HG02981 (cell line): ENCODE measurements at regions not wholly inside any gene's neighbourhood (a gene's known extent, or its start where the extent isn't known, plus 50 kb on each side); places are given as distances from the start of the nearest gene placed in this dataset.

Source experiments
- ATAC-seq: cut with Tn5 transposase; IDR thresholded peaks from one replicate; pipeline ENCODE4 v1.9.1; 2021; ENCODE audit warnings: mild to moderate bottlenecking, moderate library complexity; ENCODE audit not compliant: unreplicated experiment

DNA sequence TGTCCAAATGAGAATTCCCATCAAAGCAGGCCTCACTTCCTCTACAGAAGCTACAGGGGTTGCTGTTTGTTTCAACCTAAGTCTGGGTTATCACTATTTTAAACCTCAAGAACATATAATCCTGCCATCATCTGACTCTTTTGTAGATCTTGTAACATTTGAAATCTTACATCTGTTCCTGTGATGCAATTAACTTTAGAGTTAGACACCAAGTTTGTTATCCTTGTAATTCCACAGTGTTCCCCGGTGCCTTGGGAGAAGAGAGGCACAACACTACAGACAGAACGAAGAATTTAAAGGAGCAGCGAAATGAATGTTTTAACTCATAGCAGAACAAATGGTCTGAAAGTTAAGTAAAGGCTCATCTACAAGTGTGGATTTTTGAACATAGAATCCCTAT lies 116.1 kb downstream of the UCHL5 start:
- no peak for ATAC-seq

DNA sequence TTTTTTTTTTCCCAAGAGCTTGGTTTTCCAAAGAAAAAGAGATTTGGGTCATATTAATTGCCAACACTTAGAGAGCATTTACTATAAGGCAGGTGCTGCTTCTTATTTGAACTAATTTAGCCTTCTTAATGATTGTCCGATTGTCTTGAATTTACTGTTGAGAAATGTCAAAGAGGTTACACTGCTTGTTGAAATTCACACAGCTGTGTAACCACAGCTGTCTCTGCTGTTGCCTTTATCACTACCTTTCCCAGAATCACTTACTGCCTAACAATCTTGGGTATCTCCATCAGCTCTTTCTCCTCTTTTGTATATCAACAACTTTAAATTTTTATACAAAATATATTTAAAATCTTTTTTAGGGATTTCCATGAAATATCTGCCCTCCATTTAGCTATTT lies 115.6 kb downstream of the UCHL5 start:
- no peak for ATAC-seq

DNA sequence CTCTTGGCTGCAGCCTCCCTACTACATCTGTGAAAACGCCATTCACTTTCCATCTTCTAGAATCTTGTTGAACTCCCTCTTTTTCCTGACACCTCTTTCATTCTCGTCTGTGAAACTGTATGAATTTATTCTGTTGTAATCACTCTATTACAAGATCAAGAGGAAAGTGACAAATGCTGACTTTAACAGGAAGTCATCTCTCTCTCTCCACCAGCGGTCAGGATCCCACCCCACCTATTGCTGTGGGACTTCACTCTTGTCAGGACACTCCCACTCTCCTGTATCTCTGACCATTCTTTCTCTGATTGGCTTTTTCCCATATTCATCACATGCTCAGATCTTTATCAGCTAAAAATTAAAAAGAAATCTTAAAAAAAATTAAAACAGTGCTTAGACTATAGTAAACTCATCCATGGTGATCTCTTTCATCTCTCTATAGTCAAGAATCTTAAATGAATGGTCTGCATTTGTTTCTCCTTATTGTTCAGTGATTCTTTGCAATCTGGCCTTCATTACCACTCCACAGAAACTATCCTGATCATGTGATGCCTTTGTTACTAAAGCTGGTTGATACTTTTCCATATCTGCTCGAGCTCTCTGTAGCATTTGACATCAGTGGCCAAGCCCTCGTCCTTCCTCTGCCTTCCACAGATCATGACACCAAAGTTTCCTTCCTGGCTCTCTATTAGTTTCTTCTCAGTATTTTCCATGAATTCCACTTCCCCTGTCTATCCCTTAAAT lies 113.6 kb downstream of the UCHL5 start:
- ATAC-seq, result no peak

DNA sequence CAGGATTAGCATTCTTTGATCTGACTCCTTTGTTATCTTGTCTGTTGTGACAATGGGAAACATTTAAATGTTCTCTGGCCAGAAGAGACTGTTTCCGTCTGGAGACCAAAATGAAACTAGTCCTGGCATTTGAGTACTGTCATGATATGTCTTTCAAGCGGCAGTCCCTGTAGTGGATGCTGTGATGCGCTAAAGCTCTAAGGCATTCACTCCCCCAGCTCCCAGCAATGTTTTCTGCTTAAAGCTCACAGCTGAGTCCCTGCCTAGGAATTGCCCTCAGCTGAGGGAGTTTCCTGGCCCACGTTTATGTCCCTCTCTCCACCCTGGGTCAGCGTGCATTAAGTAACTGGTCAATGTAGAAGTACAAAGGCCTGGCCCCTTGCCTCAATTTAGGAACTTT lies 109.4 kb downstream of the UCHL5 start:
- no peak for ATAC-seq

DNA sequence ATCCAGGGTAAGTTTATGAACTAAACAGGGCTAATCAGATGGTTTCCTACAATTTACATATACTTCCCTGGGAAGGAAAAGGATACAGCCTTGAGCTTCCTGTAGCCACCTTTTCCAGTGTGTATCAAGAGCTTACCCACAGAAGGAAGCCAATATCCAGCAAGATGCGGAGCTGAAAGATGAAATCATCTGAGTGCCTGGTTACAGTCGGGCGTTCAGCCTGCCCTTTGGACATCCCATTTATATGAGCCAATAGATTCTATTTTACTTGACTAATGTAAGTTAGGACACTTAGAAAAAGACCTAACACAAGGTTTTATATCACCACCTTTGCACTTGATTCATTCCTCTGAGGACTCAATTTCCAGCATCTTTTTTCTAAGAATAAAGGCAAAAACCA lies 108.2 kb downstream of the UCHL5 start:
- no peak for ATAC-seq

DNA sequence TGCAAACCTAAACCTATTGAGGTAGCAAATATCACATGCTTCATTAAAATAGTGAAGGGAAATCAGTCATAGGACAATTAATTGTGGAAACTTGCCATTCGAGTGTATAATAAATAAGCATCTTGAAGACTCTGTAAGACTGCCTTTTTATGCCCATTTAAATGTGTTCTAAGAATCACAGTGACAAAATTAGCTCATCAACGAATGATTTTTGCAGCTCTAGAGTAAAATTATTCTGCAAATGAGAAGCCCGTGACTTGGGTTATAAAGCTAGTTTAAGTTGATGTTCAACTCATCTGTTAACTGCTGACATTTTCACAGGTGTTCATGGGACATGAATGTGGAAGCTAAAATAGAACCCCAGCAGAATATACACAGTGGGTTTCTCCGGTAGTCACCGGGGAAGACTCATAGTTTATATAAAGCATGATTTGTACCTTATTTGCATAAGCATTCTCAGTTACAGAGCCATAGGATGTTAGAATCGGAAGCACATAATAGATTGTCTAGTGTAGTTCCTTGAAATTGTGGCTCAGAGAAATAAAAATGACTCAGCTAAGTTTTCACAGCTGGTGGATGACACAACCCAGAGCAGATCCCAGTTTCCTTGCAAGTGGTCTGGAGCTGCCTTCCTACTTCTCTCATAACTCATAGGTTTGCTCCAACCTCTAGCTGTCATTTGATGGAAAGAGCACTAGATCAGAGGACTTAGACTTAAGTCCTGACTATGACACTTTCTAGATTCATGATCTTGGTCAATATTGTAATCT lies 107.3 kb downstream of the UCHL5 start:
- peak; percentile 92 for ATAC-seq

DNA sequence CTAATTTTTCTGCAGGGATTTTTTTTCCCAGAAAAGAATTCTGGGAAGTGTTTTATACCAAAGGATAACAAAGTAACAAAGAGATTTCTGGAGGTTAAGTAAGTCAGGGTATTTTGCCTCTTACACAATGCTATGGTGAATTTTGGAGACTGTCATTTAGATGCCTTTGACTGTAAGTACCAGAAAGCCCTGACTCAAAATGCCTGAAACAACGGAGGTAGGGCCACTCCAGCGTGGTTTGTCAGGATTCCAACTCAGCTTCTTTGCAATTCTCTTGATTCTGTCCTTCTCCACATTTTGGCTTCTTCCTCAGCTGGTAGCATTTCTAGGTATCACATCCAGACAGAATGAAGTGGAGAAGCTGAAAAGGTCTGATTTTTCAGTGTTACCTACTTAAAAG lies 106.5 kb downstream of the UCHL5 start:
- no peak for ATAC-seq

DNA sequence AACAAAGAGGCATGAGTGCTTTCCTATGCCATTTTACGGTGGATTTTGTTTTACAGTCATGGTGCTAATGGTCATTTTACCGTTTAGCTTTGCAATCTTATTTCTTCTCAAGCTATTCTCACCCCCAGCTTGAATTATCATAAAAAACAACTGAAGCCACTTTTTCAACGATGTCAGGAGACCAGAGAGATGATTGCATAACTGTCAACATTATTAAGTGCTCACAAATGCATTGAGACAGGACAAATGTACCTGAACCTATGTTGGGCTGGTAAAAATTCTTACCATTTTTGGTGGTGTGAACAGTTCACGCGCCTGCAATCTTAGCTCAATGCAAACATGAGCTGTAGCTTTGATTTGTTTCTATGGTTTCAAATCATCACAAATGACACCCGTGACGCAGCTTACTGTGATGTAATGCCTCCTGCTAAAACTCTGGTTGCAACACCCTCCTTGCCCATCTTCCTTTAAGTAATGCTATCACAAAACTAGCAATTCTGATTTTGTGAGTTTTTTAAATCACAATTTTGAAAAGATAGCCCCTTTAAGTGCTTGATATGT lies 104.4 kb downstream of the UCHL5 start:
- no peak for ATAC-seq

DNA sequence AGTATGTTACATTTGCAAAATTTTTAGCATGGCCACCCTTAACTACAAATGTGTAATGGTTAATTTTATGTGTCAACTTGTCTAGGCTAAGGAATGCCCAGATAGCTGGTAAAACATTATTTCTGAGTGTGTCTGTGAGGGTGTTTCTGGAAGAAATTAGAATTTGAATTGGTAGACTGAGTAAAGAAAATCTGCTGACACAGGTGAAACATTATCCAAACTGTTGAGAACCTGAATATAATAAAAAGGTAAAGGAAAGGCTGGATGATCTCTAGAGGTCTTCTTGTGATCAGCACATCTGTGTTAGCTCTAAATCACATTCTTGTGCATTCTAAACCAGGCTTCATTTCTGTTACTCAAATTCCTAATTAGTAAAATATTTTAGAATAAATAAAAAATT lies 100.8 kb downstream of the UCHL5 start:
- no peak for ATAC-seq

DNA sequence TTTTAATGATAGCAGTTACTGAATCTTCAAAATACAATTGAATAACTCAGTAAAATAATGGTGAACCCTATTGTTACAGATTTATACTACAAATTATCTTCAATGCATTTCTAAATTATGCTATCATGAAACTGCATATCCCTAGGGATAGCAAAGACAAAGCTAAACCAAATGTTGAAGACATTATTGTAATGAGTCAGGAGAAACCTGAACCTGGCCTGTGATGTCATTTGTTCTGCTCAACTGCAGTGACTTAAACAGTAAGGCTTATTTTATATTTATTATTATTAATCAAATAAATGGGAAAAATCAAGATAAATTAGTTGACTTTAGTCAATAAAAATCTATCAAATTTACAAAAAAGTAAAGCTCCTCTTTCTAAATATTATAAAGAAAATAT lies 100.3 kb downstream of the UCHL5 start:
- no peak for ATAC-seq

DNA sequence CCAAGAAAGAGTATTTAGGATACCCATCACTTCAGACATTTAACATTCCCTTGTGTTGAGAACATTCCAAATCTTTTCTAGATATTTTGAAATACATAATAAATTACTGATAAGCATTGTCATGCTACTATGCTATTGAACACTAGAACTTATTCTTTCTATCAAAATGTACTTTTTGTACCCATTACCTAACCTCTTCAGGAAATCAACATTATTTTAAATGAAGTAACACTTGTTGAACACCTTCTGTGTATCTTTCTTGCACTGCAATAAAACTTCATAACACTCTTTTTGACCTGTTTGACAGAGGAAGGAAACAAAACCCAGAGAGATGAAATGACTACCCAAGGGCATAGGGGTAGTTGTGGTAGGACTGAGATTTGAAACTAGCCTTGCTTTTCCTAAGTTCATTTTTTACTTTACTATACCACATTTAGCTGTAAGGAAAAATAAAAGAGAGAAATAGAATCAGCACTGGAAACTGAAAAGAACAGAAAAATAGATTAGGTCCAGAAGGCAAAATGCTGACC lies 99.4 kb downstream of the UCHL5 start:
- peak; percentile 66 for ATAC-seq
